ENCODE measurements at regions not wholly inside any gene's neighbourhood (a gene's known extent, or its start where the extent isn't known, plus 50 kb on each side); places are given as distances from the start of the nearest gene placed in this dataset.

DNA sequence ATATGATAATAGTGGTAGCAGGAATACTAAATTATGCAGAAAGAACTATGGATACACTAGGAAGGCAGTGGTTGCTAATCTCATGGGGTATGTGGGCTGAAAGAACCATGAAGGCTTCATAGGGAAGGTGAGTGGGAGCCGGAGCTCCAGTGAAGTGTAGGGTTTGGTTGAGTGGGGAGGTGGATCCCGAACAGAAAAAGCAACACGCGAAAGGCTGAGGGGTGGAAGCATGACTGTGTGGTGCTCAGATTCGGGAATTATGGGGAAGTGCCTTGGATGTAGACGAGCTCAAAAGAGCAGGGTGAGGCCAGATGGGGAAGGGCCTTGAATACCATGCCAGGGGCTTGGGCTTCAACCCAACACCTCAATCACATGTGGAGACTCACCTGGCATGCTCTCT, 715.1 kb downstream of the TYW1 start:
- Mint-ChIP-seq H3K36me3 (peaks cover 5% of the 10 kb centered on the region), H3K4me1 (ENCODE audit: low read depth in 2 of 2) (no peaks in the 10 kb centered on the region), H3K9me3 (peaks cover 27% of the 10 kb centered on the region), H3K27ac (no peak overlapping the region), H3K4me3 (no peak overlapping the region), H3K27me3 (no peaks in the 10 kb centered on the region)
- DNase-seq (ENCODE audit: low spot score) (no peak), ATAC-seq (no peak)

DNA sequence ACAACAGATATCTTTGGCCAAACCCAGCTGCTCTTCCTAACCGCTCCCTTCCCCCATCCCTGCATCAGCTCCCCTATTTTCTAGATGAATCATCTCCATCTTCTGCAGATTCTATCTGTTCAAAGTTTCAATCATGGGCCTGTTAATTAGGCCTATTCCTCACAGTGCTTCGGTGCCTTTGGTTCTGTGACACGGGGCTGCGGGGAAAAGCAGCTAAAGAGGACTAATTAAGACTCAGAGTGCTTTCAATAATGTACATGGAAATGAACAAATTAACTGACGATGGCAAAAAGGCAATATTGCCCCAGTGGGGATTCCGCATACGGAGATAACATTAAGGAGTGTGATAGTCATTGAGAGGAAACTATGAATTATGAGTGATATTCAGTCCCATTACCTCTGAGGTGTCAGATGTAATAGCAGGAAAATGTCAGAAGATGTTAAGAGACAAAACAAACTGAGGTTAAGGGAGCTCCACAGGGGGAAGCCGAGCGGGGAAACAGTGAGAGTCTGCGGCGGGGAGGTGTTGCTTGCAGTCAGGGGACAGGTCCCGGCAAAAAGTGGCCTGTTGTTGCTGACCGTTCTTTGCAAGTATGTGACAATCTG, 716.9 kb downstream of the TYW1 start:
- H3K4me1 Mint-ChIP-seq (ENCODE audit: low read depth in 2 of 2), result no peaks in the 10 kb centered on the region
- DNase-seq (ENCODE audit: low spot score), result no peak
- peaks cover 26% of the 10 kb centered on the region for H3K9me3 Mint-ChIP-seq
- H3K27ac Mint-ChIP-seq, result no peak overlapping the region
- H3K36me3 Mint-ChIP-seq, result peaks cover 5% of the 10 kb centered on the region
- ATAC-seq, result no peak
- no peaks in the 10 kb centered on the region for H3K27me3 Mint-ChIP-seq
- no peak overlapping the region for H3K4me3 Mint-ChIP-seq

- Mint-ChIP-seq H3K4me1 (ENCODE audit: low read depth in 2 of 2) (no peaks in the 10 kb centered on the region), H3K4me3 (no peak overlapping the region), H3K9me3 (peaks cover 9% of the 10 kb centered on the region), H3K36me3 (no peaks in the 10 kb centered on the region), H3K27ac (no peak overlapping the region), H3K27me3 (no peaks in the 10 kb centered on the region)
- no peak for DNase-seq (ENCODE audit: low spot score)
- ATAC-seq, result no peak
Observed at GRCh38 chr7:67716729-67717128, 720.1 kb downstream of the TYW1 start.

- no peaks in the 10 kb centered on the region for H3K4me1 Mint-ChIP-seq (ENCODE audit: low read depth in 2 of 2)
- H3K9me3 Mint-ChIP-seq, result peaks cover 12% of the 10 kb centered on the region
- no peak overlapping the region for H3K4me3 Mint-ChIP-seq
- DNase-seq (ENCODE audit: low spot score), result no peak
- no peaks in the 10 kb centered on the region for H3K27me3 Mint-ChIP-seq
- no peak for ATAC-seq
- no peak overlapping the region for H3K27ac Mint-ChIP-seq
- no peaks in the 10 kb centered on the region for H3K36me3 Mint-ChIP-seq
Observed at GRCh38 chr7:67723591-67723990, 727.0 kb downstream of the TYW1 start.

GRCh38 chr7:67724435-67724834, 727.8 kb downstream of the TYW1 start:
- Mint-ChIP-seq H3K9me3 (peaks cover 12% of the 10 kb centered on the region), H3K4me3 (no peak overlapping the region), H3K36me3 (no peaks in the 10 kb centered on the region), H3K4me1 (ENCODE audit: low read depth in 2 of 2) (no peaks in the 10 kb centered on the region), H3K27ac (no peak overlapping the region), H3K27me3 (no peaks in the 10 kb centered on the region)
- DNase-seq (ENCODE audit: low spot score), result no peak
- no peak for ATAC-seq

- no peak overlapping the region for H3K27ac Mint-ChIP-seq
- no peak overlapping the region for H3K4me3 Mint-ChIP-seq
- ATAC-seq, result no peak
- no peaks in the 10 kb centered on the region for H3K4me1 Mint-ChIP-seq (ENCODE audit: low read depth in 2 of 2)
- peaks cover 12% of the 10 kb centered on the region for H3K9me3 Mint-ChIP-seq
- no peak for DNase-seq (ENCODE audit: low spot score)
- no peaks in the 10 kb centered on the region for H3K36me3 Mint-ChIP-seq
- no peaks in the 10 kb centered on the region for H3K27me3 Mint-ChIP-seq
Observed at GRCh38 chr7:67724955-67725354, 728.3 kb downstream of the TYW1 start.

GRCh38 chr7:67725423-67725822, 728.8 kb downstream of the TYW1 start:
- Mint-ChIP-seq H3K27me3 (no peaks in the 10 kb centered on the region), H3K27ac (no peak overlapping the region), H3K9me3 (peaks cover 12% of the 10 kb centered on the region), H3K36me3 (no peaks in the 10 kb centered on the region), H3K4me3 (no peak overlapping the region), H3K4me1 (ENCODE audit: low read depth in 2 of 2) (no peaks in the 10 kb centered on the region)
- no peak for DNase-seq (ENCODE audit: low spot score)
- no peak for ATAC-seq

- no peaks in the 10 kb centered on the region for H3K4me1 Mint-ChIP-seq (ENCODE audit: low read depth in 2 of 2)
- no peaks in the 10 kb centered on the region for H3K27me3 Mint-ChIP-seq
- no peak overlapping the region for H3K27ac Mint-ChIP-seq
- DNase-seq (ENCODE audit: low spot score), result no peak
- no peak overlapping the region for H3K4me3 Mint-ChIP-seq
- peaks cover 23% of the 10 kb centered on the region for H3K9me3 Mint-ChIP-seq
- H3K36me3 Mint-ChIP-seq, result no peaks in the 10 kb centered on the region
- no peak for ATAC-seq
Observed at GRCh38 chr7:67729771-67730170, 733.1 kb downstream of the TYW1 start.

DNA sequence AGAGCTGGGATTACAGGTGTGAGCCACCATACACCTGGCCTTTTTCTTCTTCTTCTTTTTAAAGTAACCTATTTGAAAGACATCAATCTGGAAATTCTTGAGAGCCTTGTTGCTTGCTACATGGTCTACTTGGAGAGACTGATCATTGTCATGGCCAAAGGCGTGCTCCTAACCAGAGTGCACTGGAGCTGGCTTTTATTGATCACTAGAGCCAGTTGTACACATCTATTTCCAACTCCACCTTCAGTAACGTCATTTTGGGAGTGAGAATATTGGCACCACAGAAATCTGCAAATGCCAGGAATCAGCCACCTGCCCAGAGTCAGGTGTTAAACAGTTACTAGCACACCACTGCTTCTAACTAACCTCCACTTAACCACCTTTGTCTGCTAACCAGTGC, 735.1 kb downstream of the TYW1 start:
- Mint-ChIP-seq H3K4me1 (ENCODE audit: low read depth in 2 of 2) (no peaks in the 10 kb centered on the region), H3K27me3 (no peaks in the 10 kb centered on the region), H3K4me3 (no peak overlapping the region), H3K36me3 (no peaks in the 10 kb centered on the region), H3K27ac (no peak overlapping the region), H3K9me3 (peaks cover 18% of the 10 kb centered on the region)
- no peak for ATAC-seq
- DNase-seq (ENCODE audit: low spot score), result no peak

DNA sequence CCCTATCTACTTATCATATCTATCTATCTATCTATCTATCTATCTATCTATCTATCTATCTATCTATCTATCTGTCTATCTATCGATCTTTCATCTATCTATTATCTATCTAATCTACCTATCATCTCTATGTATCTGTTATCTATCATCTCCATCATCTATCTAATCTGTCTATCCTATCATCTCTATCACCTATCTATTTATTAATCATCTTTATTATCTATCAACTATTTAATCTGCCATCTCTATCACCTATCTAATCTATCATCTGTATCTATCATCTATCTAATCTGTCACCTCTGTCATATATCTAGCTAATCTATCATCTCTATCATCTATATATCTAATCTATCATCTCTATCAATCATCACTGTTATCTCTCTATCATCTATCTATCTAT, 736.3 kb downstream of the TYW1 start:
- Mint-ChIP-seq H3K27ac (no peak overlapping the region), H3K4me1 (ENCODE audit: low read depth in 2 of 2) (no peaks in the 10 kb centered on the region), H3K4me3 (no peak overlapping the region), H3K27me3 (no peaks in the 10 kb centered on the region), H3K36me3 (no peaks in the 10 kb centered on the region), H3K9me3 (peaks cover 21% of the 10 kb centered on the region)
- DNase-seq (ENCODE audit: low spot score) (no peak), ATAC-seq (no peak)

- ATAC-seq, result no peak
- H3K9me3 Mint-ChIP-seq, result peaks cover 34% of the 10 kb centered on the region
- no peaks in the 10 kb centered on the region for H3K4me1 Mint-ChIP-seq (ENCODE audit: low read depth in 2 of 2)
- no peak for DNase-seq (ENCODE audit: low spot score)
- H3K36me3 Mint-ChIP-seq, result peaks cover 7% of the 10 kb centered on the region
- H3K4me3 Mint-ChIP-seq, result no peak overlapping the region
- no peaks in the 10 kb centered on the region for H3K27me3 Mint-ChIP-seq
- no peak overlapping the region for H3K27ac Mint-ChIP-seq
Observed at GRCh38 chr7:67738145-67738544, 741.5 kb downstream of the TYW1 start.

- Mint-ChIP-seq H3K4me3 (no peak overlapping the region), H3K4me1 (ENCODE audit: low read depth in 2 of 2) (no peaks in the 10 kb centered on the region), H3K36me3 (peaks cover 7% of the 10 kb centered on the region), H3K27ac (no peak overlapping the region), H3K27me3 (no peaks in the 10 kb centered on the region), H3K9me3 (peaks cover 30% of the 10 kb centered on the region)
- ATAC-seq, result no peak
- DNase-seq (ENCODE audit: low spot score), result no peak
Observed at GRCh38 chr7:67738958-67739357, 742.3 kb downstream of the TYW1 start.

DNA sequence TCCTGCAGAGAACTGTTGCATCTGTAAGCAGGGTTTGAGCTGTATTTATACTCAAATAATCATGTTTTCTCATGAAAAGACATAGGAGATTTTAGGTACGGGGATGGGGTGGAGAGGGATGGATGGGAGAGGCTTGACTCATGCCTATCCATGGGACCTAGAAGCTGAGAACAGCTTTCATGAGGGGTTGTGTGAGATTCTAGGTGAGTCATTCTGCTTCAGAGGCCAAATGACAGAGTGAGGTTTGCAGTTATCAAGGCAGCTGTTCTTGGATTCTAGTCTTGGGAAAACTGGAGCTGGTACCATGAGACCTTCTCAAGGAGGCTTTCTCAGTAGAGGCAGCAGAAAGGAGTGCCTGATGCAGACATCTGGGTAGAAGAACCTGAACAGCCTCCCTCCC, 746.9 kb downstream of the TYW1 start:
- ATAC-seq (no peak), DNase-seq (ENCODE audit: low spot score) (no peak)
- H3K4me3 Mint-ChIP-seq, result no peak overlapping the region
- no peaks in the 10 kb centered on the region for H3K4me1 Mint-ChIP-seq (ENCODE audit: low read depth in 2 of 2)
- H3K36me3 Mint-ChIP-seq, result peaks cover 7% of the 10 kb centered on the region
- H3K27me3 Mint-ChIP-seq, result no peaks in the 10 kb centered on the region
- H3K27ac Mint-ChIP-seq, result no peak overlapping the region
- H3K9me3 Mint-ChIP-seq, result peaks cover 18% of the 10 kb centered on the region

DNA sequence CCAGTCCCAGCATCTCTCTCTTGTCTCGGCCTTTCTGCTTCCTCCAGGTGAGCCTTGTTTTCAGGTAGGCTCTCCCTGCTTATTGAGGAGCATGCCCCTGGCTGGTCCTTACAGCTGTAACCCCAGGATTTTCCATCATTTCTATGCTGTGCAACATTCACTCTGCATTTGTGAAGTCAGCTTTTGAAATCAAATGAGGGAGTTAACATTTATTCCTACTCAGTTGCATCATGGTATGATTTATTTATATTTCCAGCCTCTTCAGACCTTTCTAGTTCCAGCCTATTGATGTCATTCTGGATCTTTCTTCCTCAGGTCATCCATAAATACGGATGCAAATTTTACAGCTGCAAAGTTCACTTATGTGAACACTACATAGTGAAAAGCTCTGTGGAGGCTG, 755.6 kb downstream of the TYW1 start:
- Mint-ChIP-seq H3K4me3 (no peak overlapping the region), H3K9me3 (peaks cover 5% of the 10 kb centered on the region), H3K27me3 (no peaks in the 10 kb centered on the region), H3K4me1 (ENCODE audit: low read depth in 2 of 2) (no peaks in the 10 kb centered on the region), H3K27ac (no peak overlapping the region), H3K36me3 (no peaks in the 10 kb centered on the region)
- no peak for DNase-seq (ENCODE audit: low spot score)
- no peak for ATAC-seq

GRCh38 chr7:67753891-67754290, 757.3 kb downstream of the TYW1 start:
- peaks cover 5% of the 10 kb centered on the region for H3K36me3 Mint-ChIP-seq
- no peak for DNase-seq (ENCODE audit: low spot score)
- H3K4me1 Mint-ChIP-seq (ENCODE audit: low read depth in 2 of 2), result no peaks in the 10 kb centered on the region
- no peak for ATAC-seq
- no peak overlapping the region for H3K27ac Mint-ChIP-seq
- no peak overlapping the region for H3K4me3 Mint-ChIP-seq
- peaks cover 6% of the 10 kb centered on the region for H3K9me3 Mint-ChIP-seq
- no peaks in the 10 kb centered on the region for H3K27me3 Mint-ChIP-seq
